HTR-8/SVneo (cell line): ENCODE measurements at regions not wholly inside any gene's neighbourhood (a gene's known extent, or its start where the extent isn't known, plus 50 kb on each side); places are given as distances from the start of the nearest gene placed in this dataset.
A peak's percentile ranks its signal among the peaks of the same experiment; 100 is the strongest.

Experiments
- DNase-seq: peaks from one replicate; pipeline ENCODE4 v3.0.0; 2011; ENCODE audit warnings: low spot score, mixed read lengths; ENCODE audit not compliant: insufficient read length
- FAIRE-seq: peaks from 2 replicates; lab custom pipeline; 2011; peaks lifted over from hg19 to GRCh38; lab: Jason Lieb, UNC

DNA sequence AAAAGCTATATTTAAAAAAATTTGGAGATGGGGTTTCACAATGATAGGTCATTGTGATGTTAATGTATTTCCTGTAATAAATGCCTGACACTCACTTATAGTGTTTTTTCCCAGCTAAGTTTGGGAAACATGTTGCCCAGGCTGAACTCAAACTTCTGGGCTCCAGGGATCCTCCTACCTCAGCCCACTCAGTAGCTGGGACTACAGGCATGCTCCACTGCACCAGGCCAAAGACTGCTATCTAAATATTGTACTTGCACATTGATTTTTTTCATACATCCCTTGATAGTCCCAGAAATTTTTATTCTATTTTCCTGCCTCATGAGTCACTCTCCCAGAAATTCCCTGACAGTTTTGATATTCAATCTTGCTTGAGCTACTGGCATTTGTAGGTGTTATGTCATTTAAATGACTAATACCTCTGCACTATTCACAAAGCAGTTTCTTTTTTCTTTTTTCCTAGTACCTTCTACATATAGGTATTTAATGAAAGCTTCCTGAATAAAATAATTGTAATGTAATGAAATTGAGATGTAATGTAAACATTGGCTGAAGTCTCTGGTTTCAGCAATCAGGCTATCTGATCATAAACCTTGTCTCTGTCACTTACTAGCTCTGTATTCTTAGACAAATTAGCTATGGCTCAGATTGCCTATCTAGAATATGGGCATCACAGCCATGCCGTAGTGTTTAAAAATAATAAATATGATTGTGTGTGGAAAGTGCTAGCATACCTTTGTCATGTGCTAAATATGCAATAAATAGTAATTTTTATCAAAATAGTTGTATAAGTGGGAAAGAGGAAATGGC is 1973.0 kb upstream of the AGA start:
- FAIRE-seq, result no peak
- DNase-seq, result no peak

- FAIRE-seq, result no peak
- DNase-seq, result no peak
Measured at GRCh38 chr4:179415847-179416223, 1973.6 kb upstream of the AGA start.

- DNase-seq, result no peak
- FAIRE-seq, result no peak
Measured at GRCh38 chr4:179417357-179417756, 1975.1 kb upstream of the AGA start.

DNA sequence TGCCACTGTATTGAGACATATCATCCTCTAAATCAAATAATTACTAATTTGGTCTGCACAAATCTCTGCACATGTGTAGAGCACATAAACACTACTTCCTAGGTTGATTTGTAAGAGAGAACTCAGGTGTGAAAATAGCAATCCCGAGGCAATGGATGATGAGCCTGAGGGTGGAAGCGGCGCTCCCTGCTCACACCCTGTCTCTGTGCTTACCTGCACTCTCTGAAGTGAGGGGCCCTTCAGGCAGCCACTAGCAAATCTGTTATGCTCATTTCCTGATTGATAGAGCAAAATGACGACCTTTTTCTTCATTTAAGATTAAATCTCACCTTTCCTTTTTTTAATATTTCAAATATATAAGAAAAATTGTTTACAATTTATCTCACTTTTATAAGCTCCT is 1995.7 kb upstream of the AGA start:
- no peak for FAIRE-seq
- DNase-seq, result no peak

- DNase-seq, result no peak
- no peak for FAIRE-seq
Measured at GRCh38 chr4:179441596-179441995, 1999.4 kb upstream of the AGA start.

GRCh38 chr4:179447308-179447707 is 2005.1 kb upstream of the AGA start:
- FAIRE-seq, result no peak
- DNase-seq, result no peak

DNA sequence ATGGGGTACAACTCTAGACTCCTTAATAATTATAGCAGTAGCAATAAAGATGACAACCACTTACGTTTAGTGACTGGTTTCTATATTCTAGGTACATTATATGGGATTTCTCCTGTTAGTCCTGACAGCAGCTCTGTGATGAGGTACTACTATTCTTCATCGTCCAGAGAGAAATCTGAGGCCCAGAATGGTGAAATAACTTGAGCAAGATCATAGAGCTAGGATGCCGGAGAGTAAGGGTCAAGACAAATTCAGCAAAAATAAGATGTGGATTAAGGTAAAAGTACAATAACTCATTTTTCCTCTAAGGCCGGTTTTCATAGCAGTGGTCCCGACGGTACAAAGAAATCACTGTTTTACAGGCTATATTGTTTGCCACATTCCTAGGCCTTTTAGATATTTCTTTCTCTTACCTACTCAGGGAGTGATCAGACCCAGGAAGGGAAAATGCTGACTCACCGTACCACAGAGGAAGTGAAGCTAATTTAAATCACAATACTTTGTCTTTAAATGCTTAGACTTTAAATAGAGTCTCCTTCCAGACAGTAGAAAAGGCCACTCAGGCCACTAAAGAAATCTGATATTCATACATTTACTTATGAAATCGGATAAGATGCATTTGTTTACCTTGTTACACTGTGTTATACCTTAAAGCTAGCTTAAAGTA is 2023.0 kb upstream of the AGA start:
- DNase-seq (no peak), FAIRE-seq (no peak)

GRCh38 chr4:179467878-179468277 is 2025.6 kb upstream of the AGA start:
- FAIRE-seq (no peak), DNase-seq (no peak)

GRCh38 chr4:179472164-179472563 is 2029.9 kb upstream of the AGA start:
- FAIRE-seq, result no peak
- no peak for DNase-seq

DNA sequence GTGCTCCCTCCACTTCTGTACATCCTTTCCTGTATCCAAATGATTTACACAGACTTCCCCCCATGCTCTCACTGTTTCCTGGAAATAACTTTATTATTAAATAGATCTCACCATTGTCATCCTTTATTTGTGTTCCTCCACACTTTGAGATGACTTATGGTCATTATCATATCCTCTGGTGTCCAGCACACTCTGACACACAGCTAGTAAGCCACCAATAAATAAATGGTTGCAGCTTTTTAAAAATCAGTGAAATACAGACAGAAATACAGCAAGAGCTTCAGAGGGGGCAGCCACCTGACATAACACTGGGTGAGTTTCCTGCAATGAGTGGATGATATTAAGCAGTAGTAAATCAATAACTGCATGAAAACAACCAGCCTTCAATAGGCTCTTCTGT is 2036.4 kb upstream of the AGA start:
- DNase-seq (no peak), FAIRE-seq (no peak)

DNA sequence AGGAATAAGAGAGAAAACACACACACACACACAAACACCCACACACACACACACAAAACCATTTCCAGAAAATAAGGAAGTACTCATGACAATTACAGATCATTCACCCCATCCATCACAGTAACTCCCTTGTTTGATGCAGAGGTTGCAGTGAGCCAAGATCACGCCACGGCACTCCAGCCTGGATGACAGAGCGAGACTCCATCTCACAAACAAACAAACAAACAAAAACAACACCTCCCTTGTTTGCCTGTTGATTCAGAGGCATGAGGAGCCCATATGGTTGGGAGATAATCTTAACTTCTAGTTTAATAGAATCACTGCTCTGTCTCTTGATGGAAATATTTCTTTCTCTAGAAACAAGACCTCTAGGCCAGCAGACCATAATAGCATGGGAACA is 2043.5 kb upstream of the AGA start:
- DNase-seq, result no peak
- FAIRE-seq, result no peak

DNA sequence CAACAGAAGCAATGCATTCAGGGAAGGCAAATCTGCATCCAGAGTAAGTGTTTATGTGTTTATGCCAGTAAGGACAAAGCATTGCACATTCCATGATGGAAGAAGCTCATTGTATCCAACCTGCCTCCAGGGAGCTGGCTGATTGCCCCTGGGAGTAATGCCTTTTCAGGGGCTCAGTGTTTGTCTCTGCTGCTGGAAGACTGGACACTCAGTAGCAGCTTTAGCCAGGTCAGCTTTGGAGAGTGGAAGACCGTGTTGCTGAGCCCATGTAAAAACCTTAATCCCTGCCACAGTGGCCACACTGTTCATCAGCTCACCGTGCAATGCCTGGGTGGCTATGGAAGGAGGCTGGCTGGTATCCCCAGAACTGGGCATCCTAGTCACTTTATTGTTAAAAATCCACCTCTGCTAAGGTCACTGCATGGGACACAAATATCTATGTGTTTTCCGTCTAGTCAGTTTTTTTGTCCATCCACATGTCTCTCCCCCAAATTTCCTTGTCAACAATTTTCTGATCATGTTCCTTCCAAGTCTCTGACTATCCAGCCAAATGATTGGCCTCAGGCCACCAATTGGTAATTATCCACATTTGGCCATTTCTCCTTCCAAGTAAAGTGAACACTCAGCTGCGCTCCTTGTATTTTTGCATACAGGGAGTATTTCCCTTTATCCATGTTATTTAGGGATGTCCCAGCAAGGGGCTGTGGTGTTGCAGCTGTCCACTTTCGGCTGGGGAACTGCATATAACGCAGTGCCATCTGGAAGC is 2044.5 kb upstream of the AGA start:
- DNase-seq, result no peak
- FAIRE-seq, result peak; percentile 69

GRCh38 chr4:179492260-179493080 is 2050.2 kb upstream of the AGA start:
- DNase-seq, result no peak
- FAIRE-seq, result no peak

DNA sequence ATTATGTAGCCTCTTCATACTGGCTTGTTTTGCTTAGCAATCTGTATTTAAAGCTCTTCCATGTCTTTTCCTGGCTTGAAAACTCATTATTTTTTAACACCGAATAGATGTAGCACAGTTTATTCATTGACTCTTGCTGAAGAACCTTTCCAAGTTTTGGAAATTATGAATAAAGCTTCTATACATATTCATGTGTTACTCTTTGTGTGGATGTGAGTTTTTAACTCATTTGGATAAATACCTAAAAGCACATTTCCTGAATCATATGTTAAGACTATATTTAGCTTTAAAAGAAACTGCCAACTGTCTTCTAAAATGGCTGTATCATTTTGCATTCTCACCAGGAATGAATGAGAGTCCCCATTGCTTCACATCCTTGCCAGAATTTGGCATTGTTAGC is 2061.7 kb upstream of the AGA start:
- DNase-seq (no peak), FAIRE-seq (no peak)

DNA sequence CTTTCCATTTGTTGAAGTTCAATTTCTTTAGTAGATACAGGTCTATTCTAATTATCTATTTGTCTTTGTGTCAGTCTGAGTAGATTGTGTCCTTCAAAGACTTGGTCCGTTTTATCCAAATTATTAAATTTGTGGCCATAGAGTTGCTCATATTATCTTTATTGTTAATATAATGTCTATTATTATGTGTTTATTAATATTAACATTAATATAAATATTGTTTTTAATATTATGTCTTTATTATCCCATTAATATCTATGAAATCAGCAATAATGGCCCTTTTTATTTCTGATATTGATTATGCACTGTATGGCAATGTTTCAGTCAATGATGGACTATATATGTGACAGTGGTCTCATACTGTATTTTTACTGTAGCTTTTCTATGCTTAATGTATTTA is 2067.3 kb upstream of the AGA start:
- FAIRE-seq (no peak), DNase-seq (no peak)

GRCh38 chr4:179521952-179522351 is 2079.7 kb upstream of the AGA start:
- FAIRE-seq, result no peak

DNA sequence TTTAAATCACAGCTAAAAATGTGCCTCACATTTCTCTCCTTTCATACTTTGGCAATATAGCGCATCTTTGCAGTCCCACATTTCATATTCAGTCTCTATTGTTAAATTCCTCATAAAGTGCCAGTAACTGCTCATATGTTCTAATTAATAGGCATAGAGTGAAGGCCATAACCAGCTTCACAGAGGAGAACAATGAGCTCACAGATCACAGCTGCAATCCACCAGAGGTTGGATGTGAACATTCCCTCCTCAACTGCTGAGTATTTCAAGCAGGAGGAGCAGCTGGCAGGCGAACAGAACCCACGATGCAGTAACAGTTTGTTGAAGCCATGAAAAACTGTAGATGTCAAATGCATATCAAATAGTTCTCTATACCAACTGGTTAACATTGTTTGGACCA is 2088.7 kb upstream of the AGA start:
- DNase-seq (no peak), FAIRE-seq (no peak)

More at GRCh38 chr4:179521952-179522351, 2079.7 kb upstream of the AGA start:
- DNase-seq, result no peak

DNA sequence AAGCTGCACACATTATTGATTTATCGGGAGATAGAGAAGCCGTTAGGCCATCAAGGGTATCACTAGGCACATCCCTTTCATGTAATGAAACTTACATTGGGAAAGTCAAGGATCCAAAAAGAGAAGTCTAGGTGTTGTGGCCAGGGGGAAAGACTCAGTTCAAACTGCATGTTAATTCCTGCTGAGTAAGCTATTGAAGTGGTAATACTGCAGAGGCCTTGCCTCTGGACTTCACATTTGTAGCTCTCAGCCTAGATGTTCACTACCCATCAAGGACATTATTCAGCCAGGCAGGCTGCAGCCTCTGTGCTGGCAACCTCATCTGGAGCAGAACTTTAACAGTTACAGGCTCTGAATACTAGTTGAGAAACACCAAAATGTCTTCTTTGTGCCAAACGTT is 2094.5 kb upstream of the AGA start:
- no peak for DNase-seq
- FAIRE-seq, result no peak

DNA sequence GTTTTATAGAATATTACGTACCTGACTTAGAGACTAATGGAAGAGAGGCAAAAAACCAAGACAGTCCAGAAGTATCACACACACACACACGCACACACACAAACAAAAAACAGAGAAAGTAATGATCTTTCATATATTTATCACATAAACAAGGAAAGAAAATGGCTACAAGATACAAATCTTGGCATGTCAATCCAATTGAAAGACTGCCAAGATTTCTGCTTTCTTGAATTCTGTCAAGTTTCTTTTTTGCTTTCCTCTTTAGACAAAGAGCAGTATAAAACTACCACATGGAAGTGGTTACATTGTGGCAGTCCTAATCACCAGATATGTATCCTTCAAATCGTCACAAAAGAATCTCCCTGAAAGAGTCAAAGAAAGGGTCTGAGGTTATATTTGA is 2097.4 kb upstream of the AGA start:
- FAIRE-seq, result no peak
- DNase-seq, result no peak

DNA sequence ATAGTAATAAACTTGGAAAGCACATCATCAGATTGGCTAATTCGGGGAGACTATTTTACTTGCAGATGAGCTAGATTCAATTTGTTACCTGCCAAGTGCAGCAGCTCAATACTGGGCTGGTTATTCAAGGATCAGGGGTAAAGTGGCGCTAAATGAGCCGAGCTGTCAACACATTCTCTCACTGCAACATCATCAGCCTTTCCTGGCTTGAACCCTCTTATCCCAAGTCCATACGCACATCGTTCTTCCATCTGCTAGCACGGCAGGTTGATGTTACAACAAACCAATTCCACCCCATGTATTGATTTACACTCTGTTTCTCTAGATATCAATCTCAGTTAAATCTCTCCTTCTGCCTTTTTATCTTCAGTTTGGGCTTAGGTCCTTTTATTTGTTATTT is 2101.5 kb upstream of the AGA start:
- FAIRE-seq (no peak), DNase-seq (no peak)
